ENCODE measurements at regions not wholly inside any gene's neighbourhood (a gene's known extent, or its start where the extent isn't known, plus 50 kb on each side); places are given as distances from the start of the nearest gene placed in this dataset.

GRCh38 chr19:31539386-31539785 is 190.2 kb upstream of the TSHZ3 start:
- TF ChIP-seq CTCF (IDR thresholded peaks at IDR 0.05; ENCODE audit: low read depth, low read length, missing input control) (no peak), REST (IDR thresholded peaks at IDR 0.05) (no peak), GABPA (IDR thresholded peaks at IDR 0.05 in 1 of 2, conservative IDR thresholded peaks at IDR 0.05 in 1 of 2) (no peak), RAD21 (IDR thresholded peaks at IDR 0.05) (no peak), YY1 (IDR thresholded peaks at IDR 0.05) (no peak), SP1 (IDR thresholded peaks at IDR 0.05) (no peak), HNF4G (IDR thresholded peaks at IDR 0.05) (no peak), FOXA1 (IDR thresholded peaks at IDR 0.05) (no peak), TAF1 (conservative IDR thresholded peaks at IDR 0.05) (no peak), RXRA (IDR thresholded peaks at IDR 0.05) (no peak)
